HG02798 (cell line): ENCODE measurements at regions not wholly inside any gene's neighbourhood (a gene's known extent, or its start where the extent isn't known, plus 50 kb on each side); places are given as distances from the start of the nearest gene placed in this dataset.
"Not testable (repeated sequence)": the region's sequence is repeated elsewhere in the genome, so short reads cannot be mapped to it uniquely, and the experiment has no call there.

Experiments used
- ATAC-seq: cut with Tn5 transposase; IDR thresholded peaks from one replicate; pipeline ENCODE4 v1.9.1; 2021; ENCODE audit warnings: mild to moderate bottlenecking; ENCODE audit not compliant: unreplicated experiment, poor library complexity

DNA sequence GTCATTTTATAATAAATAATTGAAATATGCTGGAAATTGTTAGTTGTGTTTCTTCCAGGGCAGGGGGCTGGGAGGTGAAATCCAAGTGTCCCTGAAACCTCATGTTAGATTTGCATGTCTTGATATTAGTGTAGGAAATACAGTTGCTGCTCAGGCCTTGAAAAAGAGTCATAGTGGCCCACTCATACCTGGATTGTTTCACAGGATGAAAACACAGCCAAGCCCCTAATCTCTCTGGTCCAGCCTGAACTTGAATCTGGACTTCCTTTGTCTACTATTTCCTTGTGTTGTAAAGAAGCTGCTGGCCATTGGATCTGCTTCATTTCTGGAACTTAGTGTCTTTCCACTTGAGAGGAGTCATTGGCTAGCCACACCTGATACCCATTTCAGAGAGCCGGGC is 108.8 kb upstream of the JARID2 start:
- ATAC-seq: no peak

DNA sequence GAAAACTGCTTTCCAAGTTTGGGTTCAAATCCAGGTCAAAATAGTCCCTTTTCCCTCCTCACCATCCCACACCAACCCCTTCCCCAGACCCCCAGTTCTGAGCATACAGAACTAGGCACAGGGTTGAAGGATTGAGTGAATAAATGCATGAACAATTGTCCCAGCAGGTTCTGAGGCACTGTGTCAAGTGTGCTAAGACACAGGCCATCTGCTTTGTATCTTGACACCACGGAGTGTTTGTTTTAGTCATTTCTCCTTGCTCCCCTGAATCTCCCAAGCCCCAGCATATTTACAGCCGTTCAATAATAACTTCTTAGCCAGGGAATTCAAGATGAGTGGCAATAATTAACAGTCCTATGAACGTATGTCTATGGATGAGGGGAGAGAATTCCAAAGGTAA is 102.8 kb upstream of the JARID2 start:
- ATAC-seq: no peak

DNA sequence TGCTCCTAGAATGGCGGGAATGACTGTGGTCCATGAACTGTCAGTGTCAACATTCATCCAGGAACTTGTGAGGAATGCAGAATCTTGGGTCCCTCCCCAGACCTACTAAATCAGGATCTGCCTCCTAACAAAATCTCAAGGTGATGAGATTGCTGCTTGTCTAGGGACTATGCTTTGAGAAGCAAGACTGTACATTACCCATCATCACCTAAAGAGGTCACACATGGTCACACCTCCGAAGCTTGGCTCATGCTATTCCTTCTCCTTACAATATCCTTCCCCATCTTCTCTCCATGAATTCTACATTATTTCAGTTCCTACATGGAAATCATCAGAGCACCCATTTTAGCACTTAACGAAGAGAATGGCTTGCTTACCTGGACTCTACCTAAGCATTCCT is 102.3 kb upstream of the JARID2 start:
- no peak for ATAC-seq

DNA sequence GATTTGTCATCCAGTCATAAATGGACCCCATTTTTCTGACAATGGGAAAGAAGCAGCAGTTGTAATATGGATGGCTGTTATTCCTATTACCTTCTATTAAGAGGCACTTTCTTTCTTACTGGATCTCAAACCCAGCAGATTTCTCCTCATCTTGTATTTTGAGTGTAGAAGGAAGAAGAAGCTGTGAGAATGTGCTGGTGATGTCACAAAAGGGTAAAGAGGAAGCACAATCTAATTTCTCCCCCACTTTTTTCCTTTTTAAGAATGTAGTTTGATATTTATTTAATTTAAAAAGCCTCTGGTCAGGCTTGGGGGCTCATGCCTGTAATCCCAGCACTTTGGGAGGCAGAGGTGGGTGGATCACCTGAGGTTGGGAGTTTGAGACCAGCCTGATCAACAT is 100.0 kb upstream of the JARID2 start:
- ATAC-seq: no peak

DNA sequence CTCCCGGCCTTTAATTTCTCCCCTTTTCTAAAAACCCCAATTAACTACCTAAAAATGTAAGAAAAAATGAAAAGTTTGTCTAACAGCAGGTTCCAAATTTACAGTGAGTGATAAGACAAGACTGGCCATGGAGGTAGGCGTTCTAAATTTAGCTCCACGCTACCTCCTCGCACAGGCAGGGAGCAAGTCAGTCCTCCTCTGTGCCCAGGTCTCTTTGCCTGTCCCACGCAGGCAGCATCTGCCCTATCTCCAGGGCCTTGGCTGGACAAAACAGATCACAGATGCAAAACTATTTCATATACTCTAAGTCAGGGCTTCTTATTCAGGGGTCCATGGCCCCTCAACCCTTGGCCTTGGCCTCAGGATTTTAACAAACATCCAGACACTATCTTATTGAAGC is 98.0 kb upstream of the JARID2 start:
- no peak for ATAC-seq

DNA sequence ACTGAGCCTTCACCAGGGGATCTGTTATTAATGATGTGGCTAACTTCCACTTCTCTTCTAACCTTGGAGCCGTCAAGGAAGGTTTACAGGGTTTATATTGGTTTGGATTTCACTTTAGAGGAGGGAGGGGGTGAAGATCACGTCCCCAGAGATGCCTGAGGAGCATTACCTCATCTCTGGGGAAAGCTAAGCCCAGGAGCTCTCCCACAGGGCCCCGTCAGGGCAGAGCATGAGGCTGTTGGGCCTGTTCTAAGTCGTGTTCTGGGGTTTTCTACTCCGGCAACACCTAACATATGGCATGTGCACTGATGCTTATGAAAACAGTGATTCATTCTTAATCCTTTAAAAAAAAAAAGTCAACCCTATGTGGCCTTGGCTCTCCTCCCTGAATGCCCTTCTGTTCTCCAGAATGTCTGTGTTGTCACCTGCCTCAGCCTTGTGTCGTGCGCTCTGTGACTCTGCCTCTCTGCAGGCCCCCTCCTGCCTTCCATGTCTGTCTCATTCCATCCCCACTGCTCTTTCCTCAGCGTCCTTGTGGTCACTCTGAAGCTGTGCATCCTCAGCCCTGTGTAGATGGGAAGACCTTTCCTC is 97.4 kb upstream of the JARID2 start:
- ATAC-seq: no peak

DNA sequence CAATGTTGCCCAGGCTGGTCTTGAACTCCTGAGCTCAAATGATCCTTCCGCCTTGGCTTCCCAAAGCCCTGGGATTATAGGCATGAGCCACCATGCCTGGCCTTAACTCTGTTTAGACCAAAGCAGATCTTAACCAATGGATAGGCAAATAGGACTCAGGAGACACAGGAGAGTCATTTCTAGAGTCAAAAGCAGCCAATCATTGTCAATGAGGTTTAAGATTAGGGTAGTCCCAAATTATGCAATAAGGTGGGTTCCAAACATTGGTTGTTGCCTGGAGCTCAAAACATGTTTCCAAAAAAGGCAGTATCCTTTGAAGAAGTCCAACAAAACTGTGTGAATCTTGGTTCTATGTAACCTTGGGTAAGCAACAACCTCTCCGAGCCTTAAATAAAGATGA is 95.7 kb upstream of the JARID2 start:
- no peak for ATAC-seq

DNA sequence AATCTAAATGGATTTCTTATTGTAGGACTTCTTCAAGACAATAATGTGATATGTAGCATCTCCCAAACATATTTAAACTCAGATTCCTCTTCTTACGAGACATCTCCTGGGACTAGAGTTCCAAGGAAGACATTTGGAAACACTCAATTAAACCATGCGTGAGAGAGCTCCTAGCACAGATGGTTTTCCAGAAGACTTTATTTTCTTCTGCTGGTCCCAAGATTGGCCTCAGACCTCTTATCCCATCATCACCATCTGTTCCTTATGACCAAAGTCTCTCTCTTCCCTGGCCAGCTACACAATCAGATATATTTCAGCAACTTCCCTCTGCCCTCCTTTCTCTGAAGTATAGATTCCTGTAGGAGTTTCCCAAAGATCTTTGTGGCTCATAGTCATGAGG is 93.2 kb upstream of the JARID2 start:
- no peak for ATAC-seq

DNA sequence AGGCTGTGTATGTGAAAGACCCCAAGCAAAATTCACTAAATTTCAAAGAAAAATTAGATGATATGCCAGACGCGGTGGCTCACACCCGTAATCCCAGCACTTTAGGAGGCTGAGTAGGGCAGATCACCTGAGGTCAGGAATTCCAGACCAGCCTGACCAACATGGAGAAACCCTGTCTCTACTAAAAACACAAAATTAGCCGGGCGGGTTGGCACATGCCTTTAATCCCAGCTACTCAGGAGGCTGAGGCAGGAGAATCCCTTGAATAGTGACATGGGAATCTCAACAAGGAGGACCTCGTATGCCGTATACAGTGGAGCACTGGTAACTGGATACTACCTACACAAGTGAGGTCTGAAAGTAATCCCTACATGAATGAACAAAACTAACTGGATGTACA is 92.7 kb upstream of the JARID2 start:
- ATAC-seq: no peak

DNA sequence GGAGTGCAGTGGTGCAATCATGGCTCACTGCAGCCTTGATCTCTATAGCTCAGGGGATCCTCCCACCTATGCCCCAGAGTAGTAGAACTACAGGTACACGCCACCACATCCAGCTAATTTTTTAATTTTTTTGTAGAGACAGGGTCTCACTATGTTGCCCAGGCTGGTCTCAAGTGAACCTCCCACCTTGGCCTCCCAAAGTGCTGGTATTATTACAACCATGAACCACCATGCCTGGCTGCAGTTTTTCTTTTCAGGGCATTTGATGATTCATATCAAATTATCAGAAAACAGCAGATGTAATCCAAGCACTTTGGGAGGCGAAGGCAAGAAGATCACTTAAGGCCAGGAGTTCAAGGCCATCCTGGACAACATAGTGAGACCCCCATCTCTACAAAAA is 88.4 kb upstream of the JARID2 start:
- ATAC-seq: no peak

DNA sequence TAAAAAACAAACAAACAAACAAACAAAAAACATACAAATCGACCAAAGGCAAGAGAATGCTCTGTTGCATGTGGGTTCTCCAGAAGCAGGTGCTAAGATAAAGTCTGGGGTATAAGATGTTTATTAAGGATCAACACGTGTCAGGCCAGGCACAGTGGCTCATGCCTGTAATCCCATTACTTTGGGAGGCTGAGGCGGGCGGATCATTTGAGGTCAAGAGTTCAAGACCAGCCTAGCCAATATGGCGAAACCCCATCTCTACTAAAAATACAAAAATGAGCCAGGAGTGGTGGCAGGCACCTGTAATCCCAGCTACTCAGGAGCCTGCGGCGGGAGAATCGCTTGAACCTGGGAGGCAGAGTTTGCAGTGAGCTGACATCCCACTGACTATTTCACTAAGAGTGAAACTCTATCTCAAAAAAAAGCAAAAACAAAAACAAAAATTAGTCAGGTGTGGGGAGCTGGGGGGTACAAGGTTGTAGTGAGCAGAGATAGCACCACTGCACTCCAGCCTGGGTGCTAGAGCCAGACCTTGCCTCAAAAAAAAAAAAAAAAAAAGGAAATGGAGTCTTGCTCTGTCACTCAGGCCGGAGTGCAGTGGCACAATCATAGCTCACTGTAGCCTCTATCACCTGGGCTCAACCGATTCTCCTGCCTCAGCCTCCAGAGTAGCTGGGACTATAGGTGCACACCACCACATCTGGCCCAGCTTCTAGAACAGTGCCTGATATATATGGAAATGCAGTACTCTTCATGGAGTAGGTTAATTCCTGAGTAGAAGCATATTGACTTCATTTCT is 86.8 kb upstream of the JARID2 start:
- no peak for ATAC-seq

DNA sequence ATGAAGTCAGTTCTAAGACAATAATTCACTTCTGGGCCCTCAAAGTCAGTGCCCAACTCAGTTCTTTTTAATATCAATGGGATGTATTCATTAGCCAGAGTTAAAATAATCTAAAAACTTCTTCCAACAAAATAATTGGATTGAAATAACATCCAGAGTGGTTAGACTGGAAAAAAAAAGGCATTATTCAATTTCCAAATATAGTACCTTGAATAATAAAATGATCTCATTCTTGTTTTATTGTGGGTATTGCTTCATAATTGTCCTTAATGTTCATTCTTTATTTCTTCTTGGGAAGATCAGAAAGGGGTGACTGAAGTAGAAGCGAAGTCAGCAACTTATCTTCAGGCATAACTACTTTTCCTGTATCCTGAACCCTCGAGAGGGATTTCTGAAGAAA is 85.1 kb upstream of the JARID2 start:
- no peak for ATAC-seq

DNA sequence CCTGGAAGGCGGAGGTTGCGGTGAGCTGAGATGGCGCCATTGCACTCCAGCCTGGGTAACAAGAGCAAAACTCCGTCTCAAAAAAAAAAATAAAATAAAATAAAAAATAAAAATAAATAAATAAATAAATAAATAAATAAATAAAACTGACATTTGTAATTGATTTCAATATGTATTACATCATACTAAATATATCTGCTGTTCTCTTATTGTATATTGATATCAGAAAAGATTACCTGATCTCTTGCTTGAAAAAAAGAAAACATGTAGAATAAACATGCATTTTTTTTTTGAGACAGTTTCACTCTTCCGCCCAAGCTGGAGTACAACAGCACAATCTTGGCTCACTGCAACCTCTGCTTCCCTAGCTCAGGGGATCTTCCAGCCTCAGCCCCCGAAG is 81.0 kb upstream of the JARID2 start:
- not testable (repeated sequence) for ATAC-seq

DNA sequence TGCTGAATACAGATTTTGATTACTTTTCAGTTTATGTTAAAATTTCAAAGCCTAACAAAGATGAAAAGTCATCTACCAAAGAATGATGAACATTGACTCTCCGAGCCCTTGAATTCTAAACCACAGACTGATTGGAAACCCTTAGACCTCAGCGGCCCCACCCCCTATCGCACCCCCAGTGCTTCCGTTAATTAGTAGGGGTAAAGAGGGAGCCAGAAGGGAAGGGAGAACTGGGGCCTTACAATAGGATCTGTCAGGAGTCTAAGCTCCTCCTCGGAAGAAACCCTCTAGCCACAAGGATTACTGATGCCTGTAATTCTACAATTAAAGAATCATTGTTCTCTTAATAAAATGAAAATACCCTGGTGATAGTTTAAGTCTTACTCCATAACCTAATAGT is 79.7 kb upstream of the JARID2 start:
- ATAC-seq: no peak

DNA sequence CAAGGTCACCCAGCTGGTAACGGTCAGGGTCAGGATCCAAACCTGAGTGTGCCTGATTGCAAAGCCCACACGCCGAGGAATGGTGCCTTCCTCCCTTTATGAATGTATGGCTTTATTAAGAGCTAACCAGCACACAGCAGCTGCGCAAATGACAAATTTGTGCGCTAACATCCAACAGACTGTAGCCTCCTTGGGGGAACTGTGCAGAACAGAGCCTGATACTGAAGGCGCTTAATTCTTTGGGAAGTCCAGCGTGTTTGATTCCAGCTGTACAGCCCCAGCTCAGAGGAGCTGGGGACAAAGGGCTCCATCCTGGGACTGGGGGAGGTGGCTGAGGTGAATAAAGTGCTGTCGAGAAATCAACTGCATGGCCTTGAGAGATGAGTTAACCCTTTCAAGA is 75.7 kb upstream of the JARID2 start:
- ATAC-seq: no peak

DNA sequence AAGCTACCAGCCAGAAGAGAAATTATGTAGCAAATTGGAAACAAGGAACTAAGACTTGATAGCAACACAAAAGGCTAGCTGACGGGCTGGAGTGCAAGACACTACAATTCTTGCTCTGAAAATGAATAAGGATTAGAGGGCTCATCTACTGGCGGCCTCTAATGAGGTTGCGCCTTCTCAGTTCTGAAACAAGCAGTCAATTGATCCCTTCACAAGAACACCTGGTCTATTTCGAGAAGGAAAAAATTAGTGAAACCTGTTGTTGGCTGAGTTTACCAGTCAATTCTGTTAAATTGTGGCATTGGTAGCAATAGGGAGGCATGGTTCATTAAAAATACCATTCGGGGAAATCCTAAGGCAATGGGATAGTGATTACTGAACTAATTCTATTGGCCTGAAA is 74.8 kb upstream of the JARID2 start:
- ATAC-seq: no peak

DNA sequence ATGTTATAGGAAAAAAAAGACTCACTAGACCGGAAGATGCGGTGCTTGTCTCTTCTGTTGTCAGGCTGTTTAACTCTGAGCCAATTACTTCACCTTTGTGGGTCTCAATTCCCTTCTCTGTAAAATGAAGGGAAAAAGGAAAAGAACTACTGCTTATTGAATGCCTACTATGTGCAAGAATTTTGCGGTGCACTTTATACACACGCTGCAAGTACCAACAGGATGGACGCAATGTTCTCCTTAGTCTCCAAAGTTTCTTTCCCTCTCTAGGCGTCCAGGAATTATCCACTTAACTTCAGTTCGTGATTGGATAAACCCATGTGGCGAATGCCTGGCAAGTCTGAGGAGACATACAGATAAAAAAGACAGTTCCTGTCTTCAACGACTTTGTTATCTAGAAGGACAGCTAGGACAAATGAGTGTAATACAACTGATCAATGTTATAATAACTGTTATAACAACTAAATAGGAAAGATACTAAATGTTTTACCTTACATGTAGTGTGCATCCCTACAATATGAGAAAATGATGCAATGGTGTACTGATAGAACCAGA is 69.0 kb upstream of the JARID2 start:
- ATAC-seq: no peak

DNA sequence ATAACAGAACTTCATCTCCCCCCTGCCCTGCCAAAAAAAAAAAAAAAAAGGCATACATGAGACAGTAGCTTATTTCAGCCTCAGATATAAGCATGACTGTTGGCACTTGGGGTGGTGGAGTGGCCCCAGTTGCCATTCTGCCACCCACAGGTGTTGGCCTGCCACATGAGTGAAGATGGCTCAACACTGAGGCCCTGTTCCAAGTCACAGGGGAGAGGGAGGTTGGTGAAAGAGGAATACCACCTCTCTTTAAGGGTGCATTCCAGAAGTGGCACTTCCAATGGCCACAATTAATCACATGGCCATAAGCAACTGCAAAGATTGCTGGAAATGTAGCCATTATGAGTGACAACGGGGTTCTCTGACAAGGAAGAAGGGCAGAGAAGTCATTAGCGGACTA is 61.9 kb upstream of the JARID2 start:
- ATAC-seq: no peak

DNA sequence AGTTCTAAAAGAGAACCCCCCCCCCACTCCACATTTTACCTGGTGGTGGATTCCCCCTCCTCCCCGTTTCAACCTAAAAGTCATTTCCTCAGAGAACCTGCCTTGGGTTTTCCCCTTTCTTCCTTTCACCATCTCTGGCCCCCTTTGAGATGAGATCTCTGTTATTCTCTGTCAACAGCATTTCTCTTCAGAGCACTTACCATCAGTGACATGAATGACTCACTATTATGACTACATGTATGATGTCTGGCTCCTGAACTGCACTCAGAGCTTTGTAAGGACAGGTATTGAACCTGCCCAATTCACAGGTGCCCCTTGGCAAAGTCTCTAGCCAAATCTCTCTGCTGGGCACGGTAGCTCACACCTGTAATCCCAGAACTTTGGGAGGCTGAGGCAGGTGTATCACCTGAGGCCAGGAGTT is 61.4 kb upstream of the JARID2 start:
- ATAC-seq: no peak

DNA sequence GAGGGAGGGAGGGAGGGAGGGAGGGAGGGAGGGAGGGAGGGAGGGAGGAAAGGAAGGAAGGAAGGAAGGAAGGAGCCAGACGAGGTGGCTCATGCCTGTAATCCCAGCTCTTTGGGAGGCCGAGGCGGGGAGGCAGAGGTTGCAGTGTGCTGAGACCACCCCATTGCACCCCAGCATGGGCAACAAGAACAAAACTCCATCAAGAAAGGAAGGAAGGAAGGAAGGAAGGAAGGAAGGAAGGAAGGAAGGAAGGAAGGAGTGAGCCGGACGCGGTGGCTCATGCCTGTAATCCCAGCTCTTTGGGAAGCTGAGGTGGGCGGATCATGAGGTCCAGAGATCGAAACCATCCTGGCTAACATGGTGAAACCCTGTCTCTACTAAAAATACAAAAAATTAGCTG is 60.8 kb upstream of the JARID2 start:
- ATAC-seq: not testable (repeated sequence)

DNA sequence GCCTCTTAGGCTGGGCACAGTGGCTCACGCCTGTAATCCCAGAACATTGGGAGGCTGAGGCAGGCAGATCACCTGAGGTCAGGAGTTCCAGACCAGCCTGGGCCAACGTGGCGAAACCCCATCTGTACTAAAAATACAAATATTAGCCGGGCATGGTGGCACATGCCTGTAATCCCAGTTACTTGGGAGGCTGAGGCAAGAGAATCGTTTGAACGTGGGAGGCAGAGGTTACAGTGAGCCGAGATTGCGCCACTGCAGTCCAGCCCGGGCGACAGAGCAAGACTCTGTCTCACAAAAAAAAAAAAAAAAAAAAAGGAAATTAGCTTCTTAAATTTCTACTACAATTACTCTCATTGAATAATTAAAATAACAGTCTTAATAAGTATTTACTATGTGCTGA is 52.4 kb upstream of the JARID2 start:
- not testable (repeated sequence) for ATAC-seq

DNA sequence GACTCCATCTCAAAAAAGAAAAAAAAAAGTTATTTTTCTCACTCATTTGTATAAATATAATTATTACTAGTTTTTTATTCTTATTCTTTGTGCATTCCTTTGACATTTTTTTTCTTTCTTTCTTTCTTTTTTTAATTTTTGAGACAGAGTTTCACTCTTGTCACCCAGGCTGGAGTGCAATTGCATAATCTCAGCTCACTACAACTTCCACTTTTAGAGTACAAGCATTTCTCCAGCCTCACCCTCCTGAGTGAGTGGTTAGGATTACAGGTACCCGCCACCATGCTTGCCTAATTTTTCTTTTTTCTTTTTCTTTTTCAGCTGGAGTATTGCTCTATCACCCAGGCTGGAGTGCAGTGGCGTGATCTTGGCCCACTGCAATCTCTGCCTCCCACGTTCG is 51.4 kb upstream of the JARID2 start:
- ATAC-seq: no peak
